ENCODE measurements at regions not wholly inside any gene's neighbourhood (a gene's known extent, or its start where the extent isn't known, plus 50 kb on each side); places are given as distances from the start of the nearest gene placed in this dataset.

DNA sequence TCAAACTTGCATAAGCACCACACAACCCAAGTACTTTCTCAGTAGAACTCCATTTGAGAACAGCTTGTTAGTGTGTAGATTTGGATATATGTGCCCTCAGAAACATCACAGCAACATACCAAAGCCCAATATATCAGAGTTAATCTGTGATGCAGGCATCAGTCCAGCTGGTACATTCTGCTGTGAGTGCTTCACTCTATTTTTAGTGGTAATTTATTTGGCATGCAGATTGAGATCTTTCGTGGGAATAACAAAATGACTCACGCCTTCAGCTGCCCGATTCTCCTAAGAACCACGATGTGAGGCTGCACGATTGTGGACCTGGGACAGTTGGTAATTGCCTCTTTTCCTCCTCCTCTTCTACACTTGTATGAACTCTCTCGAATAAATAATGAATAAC, 730.7 kb downstream of the SQOR start:
- no peak overlapping the region for H3K4me2 ChIP-seq (ENCODE audit: low read depth, low read length)

DNA sequence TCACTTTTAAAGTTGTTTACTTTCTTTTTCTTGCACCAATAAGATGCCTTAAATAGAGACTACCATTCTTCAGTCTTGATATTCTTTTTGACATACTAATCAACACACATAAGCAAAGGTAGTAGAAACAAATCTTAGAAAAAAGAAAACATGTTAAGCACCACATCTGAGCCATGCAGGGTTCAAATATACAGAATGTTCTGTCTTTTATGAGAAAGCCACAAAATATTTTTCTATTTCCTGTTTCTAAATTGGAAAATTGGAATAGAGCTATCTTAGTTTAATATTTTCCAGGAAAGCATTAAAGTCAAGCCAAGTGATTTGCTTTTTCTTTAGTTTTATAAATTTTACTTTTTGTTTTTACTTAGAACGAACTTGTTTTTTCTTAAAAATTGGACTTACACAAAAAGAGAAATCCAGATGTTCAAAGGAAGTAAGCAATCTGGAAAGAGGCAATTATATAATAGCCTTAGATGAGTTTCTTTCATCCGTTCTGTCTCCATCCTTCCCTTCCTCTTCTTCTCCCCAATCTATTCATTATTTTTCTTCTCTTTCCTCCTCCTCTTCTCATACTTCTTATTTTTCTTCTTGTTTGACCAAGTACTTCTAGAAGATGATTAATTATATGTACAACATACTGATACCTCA, 731.7 kb downstream of the SQOR start:
- Histone ChIP-seq H3K27me3 (ENCODE audit: control insufficient read depth in 1 of 2, insufficient read depth in 2 of 2, low read length in 2 of 2) (no peaks in the 10 kb centered on the region), H4K20me1 (ENCODE audit: insufficient read depth, low read length) (no peaks in the 10 kb centered on the region), H3K4me2 (ENCODE audit: low read depth, low read length) (no peak overlapping the region), H3K27ac (ENCODE audit: extremely low read length, insufficient read depth, low read length) (no peak overlapping the region), H3K79me2 (ENCODE audit: insufficient read depth, low read length) (no peaks in the 10 kb centered on the region), H3K36me3 (replicated peaks in 1 of 2; ENCODE audit: control insufficient read depth in 1 of 2, insufficient read depth in 2 of 2, low read length in 2 of 2) (no peaks in the 10 kb centered on the region), H3K4me1 (ENCODE audit: insufficient read depth, low read length) (no peaks in the 10 kb centered on the region), H3K9ac (ENCODE audit: insufficient read depth, low read depth, low read length) (no peak overlapping the region), H3K9me3 (ENCODE audit: low read length) (peaks cover 54% of the 10 kb centered on the region), H3K4me3 (replicated peaks in 1 of 3; ENCODE audit: insufficient read depth in 1 of 3, low read depth in 2 of 3, low read length in 3 of 3) (no peak overlapping the region), H2AFZ (ENCODE audit: low read length) (no peak overlapping the region)
- ATAC-seq (no peak), FAIRE-seq (no peak), DNase-seq (ENCODE audit: low spot score) (no peak)
- no TSS peak for BruUV-seq (replicated peaks)
- 4% methylated on average over 2 of the region's 2 CpGs for WGBS (ENCODE audit: low lambda C conversion rate)
- CTCF ChIA-PET (ENCODE audit: low intra/inter-chr PET ratio, low total read pairs): no interaction called here
- POLR2A ChIA-PET: no interaction called here
- intact Hi-C loops (cut with micrococcal nuclease; ENCODE audit: unreplicated experiment): no loop called here
- in situ Hi-C loops (cut with HindIII; ENCODE audit: extremely low pct_ligation_motif_present, low pct_unique_long_range_greater_than_20kb): no loop called here
- TF ChIP-seq GPN1 (CRISPR knock-in tag; IDR thresholded peaks at IDR 0.05; ENCODE audit: borderline replicate concordance) (no peak), SALL2 (CRISPR knock-in tag; IDR thresholded peaks at IDR 0.05) (no peak), HDAC6 (IDR thresholded peaks at IDR 0.05; ENCODE audit: low read depth, low read length) (no peak), ZNF75D (CRISPR knock-in tag; IDR thresholded peaks at IDR 0.05; ENCODE audit: borderline replicate concordance) (no peak), ZNF326 (CRISPR knock-in tag; IDR thresholded peaks at IDR 0.05; ENCODE audit: borderline replicate concordance) (no peak), MTA3 (CRISPR knock-in tag; IDR thresholded peaks at IDR 0.05) (no peak), SMC3 (IDR thresholded peaks at IDR 0.05; ENCODE audit: low read length) (no peak), NONO (IDR thresholded peaks at IDR 0.05) (no peak), NONO (CRISPR knock-in tag; conservative IDR thresholded peaks at IDR 0.05) (no peak), HDAC1 (CRISPR knock-in tag; IDR thresholded peaks at IDR 0.05) (no peak)
- TF ChIP-seq, protein P1, sequence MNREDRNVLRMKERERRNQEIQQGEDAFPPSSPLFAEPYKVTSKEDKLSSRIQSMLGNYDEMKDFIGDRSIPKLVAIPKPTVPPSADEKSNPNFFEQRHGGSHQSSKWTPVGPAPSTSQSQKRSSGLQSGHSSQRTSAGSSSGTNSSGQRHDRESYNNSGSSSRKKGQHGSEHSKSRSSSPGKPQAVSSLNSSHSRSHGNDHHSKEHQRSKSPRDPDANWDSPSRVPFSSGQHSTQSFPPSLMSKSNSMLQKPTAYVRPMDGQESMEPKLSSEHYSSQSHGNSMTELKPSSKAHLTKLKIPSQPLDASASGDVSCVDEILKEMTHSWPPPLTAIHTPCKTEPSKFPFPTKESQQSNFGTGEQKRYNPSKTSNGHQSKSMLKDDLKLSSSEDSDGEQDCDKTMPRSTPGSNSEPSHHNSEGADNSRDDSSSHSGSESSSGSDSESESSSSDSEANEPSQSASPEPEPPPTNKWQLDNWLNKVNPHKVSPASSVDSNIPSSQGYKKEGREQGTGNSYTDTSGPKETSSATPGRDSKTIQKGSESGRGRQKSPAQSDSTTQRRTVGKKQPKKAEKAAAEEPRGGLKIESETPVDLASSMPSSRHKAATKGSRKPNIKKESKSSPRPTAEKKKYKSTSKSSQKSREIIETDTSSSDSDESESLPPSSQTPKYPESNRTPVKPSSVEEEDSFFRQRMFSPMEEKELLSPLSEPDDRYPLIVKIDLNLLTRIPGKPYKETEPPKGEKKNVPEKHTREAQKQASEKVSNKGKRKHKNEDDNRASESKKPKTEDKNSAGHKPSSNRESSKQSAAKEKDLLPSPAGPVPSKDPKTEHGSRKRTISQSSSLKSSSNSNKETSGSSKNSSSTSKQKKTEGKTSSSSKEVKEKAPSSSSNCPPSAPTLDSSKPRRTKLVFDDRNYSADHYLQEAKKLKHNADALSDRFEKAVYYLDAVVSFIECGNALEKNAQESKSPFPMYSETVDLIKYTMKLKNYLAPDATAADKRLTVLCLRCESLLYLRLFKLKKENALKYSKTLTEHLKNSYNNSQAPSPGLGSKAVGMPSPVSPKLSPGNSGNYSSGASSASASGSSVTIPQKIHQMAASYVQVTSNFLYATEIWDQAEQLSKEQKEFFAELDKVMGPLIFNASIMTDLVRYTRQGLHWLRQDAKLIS (CRISPR knock-in tag; IDR thresholded peaks at IDR 0.05): no peak

More for the DNA sequence above, 730.7 kb downstream of the SQOR start:
- WGBS (ENCODE audit: low lambda C conversion rate): 0% methylated on average over 6 of the region's 6 CpGs
- H2AFZ ChIP-seq (ENCODE audit: low read length): no peak overlapping the region
- CTCF ChIA-PET (ENCODE audit: low intra/inter-chr PET ratio, low total read pairs): no interaction called here
- BruUV-seq (replicated peaks): no TSS peak
- H3K9ac ChIP-seq (ENCODE audit: insufficient read depth, low read depth, low read length): no peak overlapping the region
- intact Hi-C loops (cut with micrococcal nuclease; ENCODE audit: unreplicated experiment) (no loop called here), in situ Hi-C loops (cut with HindIII; ENCODE audit: extremely low pct_ligation_motif_present, low pct_unique_long_range_greater_than_20kb) (no loop called here)
- no peak for TF ChIP-seq ZNF644 (CRISPR knock-in tag; IDR thresholded peaks at IDR 0.05; ENCODE audit: low read depth)
- TF ChIP-seq, protein P2, sequence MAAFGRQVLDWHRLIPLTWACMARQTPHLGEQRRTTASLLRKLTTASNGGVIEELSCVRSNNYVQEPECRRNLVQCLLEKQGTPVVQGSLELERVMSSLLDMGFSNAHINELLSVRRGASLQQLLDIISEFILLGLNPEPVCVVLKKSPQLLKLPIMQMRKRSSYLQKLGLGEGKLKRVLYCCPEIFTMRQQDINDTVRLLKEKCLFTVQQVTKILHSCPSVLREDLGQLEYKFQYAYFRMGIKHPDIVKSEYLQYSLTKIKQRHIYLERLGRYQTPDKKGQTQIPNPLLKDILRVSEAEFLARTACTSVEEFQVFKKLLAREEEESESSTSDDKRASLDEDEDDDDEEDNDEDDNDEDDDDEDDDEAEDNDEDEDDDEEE (CRISPR knock-in tag; IDR thresholded peaks at IDR 0.05): no peak
- TF ChIP-seq ZMYM3 (CRISPR knock-in tag; IDR thresholded peaks at IDR 0.05): no peak
- no peak for TF ChIP-seq KLF16 (CRISPR knock-in tag; IDR thresholded peaks at IDR 0.05)
- TF ChIP-seq RORA (CRISPR knock-in tag; IDR thresholded peaks at IDR 0.05): no peak
- no peak for TF ChIP-seq PHB2 (IDR thresholded peaks at IDR 0.05; ENCODE audit: partially characterized antibody)
- no peak for TF ChIP-seq NFIC (IDR thresholded peaks at IDR 0.05; ENCODE audit: low read length)
- TF ChIP-seq ARID2 (CRISPR knock-in tag; IDR thresholded peaks at IDR 0.05; ENCODE audit: borderline replicate concordance): no peak
- no peak for TF ChIP-seq YEATS2 (CRISPR knock-in tag; IDR thresholded peaks at IDR 0.05; ENCODE audit: borderline replicate concordance)
- no peak for TF ChIP-seq POLR2AphosphoS2 (IDR thresholded peaks at IDR 0.05; ENCODE audit: low read depth, low read length)
- no peaks in the 10 kb centered on the region for H3K36me3 ChIP-seq (replicated peaks in 1 of 2; ENCODE audit: control insufficient read depth in 1 of 2, insufficient read depth in 2 of 2, low read length in 2 of 2)
- ATAC-seq (no peak), DNase-seq (ENCODE audit: low spot score) (no peak), FAIRE-seq (no peak)
- H4K20me1 ChIP-seq (ENCODE audit: insufficient read depth, low read length): no peaks in the 10 kb centered on the region
- no peaks in the 10 kb centered on the region for H3K4me1 ChIP-seq (ENCODE audit: insufficient read depth, low read length)
- H3K27ac ChIP-seq (ENCODE audit: extremely low read length, insufficient read depth, low read length): no peak overlapping the region
- H3K27me3 ChIP-seq (ENCODE audit: control insufficient read depth in 1 of 2, insufficient read depth in 2 of 2, low read length in 2 of 2): no peaks in the 10 kb centered on the region
- H3K79me2 ChIP-seq (ENCODE audit: insufficient read depth, low read length): no peaks in the 10 kb centered on the region
- POLR2A ChIA-PET: no interaction called here
- H3K9me3 ChIP-seq (ENCODE audit: low read length): peaks cover 49% of the 10 kb centered on the region
- H3K4me3 ChIP-seq (replicated peaks in 1 of 3; ENCODE audit: insufficient read depth in 1 of 3, low read depth in 2 of 3, low read length in 3 of 3): no peak overlapping the region
